ENCODE measurements at regions not wholly inside any gene's neighbourhood (a gene's known extent, or its start where the extent isn't known, plus 50 kb on each side); places are given as distances from the start of the nearest gene placed in this dataset.

DNA sequence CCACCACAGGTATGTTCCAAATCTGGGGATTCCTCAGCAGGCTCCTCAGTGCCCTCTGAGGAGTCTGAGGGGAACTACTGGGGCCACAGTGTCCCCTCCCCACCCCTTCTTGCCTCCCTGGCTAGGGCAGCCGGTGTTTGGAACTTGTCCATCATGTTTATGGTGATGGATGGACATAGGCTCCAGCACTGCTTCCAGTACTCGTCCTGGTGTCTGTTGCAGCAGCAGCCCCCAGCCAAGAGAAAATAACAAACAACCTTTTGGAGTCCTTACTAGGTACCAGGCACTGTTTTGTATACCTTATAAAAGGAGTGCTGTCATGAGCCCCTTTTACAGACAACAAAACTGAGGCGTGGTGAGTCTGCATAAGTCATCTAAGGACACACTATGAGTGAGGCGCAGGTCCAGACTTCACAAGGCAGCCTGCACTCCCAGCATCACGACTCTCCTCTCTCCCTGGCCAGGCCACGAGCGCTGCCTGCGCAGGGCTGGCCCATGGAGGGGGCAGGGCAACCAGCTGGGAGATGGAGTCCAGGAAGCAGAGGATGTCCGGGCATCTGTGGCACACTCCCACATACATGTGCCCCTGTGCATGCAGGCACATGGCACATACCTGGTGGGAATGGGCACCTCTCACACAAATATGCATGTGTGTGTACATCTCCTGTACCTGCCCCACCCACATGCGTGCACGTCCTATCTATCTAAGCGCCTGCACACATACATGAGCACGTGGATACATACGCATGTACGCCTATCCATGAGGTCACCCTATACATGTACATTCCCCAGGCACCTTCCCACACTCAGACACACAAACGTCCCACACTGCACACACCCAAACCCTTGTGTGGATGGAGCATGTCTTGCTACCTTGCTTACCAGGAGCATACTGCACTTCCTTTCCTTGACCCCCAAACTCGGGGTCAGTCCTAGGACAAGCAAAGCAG, 152.7 kb downstream of the VEGFA start:
- H3K4me1 Mint-ChIP-seq (ENCODE audit: low read depth): peaks cover 57% of the 10 kb centered on the region
- no peak overlapping the region for H3K27ac Mint-ChIP-seq
- no peak overlapping the region for H3K4me3 Mint-ChIP-seq
- intact Hi-C loops (cut with micrococcal nuclease): no loop called here
- H3K27me3 Mint-ChIP-seq: peaks cover 46% of the 10 kb centered on the region
- H3K9me3 Mint-ChIP-seq: no peaks in the 10 kb centered on the region
- no peaks in the 10 kb centered on the region for H3K36me3 Mint-ChIP-seq (ENCODE audit: low read depth)

DNA sequence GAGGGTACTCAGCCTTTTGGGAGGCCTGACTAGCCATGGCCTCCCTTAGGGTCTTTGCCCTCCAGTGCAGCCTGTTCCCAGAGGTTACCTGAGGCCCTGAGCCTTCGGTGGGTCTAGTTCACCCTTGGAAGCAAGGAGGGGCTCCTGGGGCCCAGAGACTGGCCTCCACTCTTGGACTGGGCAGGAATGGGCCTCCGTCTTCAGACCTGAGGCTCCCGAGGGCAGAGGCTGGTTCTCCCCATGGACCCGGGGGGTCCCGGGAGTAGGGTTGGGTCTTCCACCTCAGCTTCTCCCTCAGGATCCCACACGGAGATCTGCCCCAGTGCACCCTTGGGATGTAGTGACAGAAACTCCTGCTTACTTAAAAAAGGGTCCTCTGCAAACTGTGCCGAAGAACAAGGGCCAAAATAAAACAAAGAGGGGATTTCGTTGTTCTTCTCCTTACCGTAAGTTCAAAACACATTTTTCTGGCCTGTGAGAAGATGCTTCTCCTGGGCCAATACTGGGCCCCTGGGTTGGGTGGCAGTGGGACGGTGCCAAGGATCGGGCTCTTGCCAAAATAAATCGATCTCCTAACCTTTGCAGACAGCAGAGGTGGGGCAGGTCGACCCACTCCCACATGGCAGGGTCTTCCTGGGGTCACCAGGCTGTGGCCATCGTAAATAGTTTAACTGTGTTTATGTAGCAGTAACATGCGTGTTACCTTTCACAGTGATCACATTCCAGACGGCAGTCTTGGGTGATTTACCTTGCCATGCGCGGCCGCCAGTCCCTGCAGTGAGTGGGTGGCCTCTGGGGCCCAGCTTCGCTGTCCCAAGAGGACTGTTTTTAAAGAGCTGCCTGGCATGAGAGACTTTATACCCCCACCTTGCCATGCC, 151.8 kb downstream of the VEGFA start:
- Mint-ChIP-seq H3K27me3 (peaks cover 40% of the 10 kb centered on the region), H3K4me3 (no peak overlapping the region), H3K36me3 (ENCODE audit: low read depth) (no peaks in the 10 kb centered on the region), H3K9me3 (no peaks in the 10 kb centered on the region), H3K4me1 (ENCODE audit: low read depth) (peaks cover 53% of the 10 kb centered on the region), H3K27ac (no peak overlapping the region)
- intact Hi-C loops (cut with micrococcal nuclease): no loop called here

DNA sequence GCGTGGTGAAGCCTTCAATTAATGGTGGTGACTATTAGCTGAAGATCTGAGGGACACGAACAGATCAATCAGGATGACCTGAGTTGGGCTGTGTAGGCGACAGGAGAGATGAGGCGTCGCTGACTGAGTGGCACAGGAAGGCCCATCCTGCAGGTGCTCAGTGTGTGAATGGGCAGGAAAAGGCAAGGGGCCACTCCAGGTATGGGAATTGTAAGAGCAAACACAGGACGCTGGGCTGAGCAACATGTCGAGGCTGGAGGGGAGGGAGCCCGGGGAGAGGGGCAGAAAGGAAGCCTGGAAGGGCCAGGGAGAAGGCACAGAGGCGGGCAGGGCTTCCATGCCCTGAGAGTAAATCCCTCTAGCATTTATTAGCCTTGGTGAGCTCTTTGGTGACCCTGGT, 151.0 kb downstream of the VEGFA start:
- H3K4me1 Mint-ChIP-seq (ENCODE audit: low read depth): peaks cover 54% of the 10 kb centered on the region
- intact Hi-C loops (cut with micrococcal nuclease): no loop called here
- H3K9me3 Mint-ChIP-seq: no peaks in the 10 kb centered on the region
- no peak overlapping the region for H3K4me3 Mint-ChIP-seq
- no peaks in the 10 kb centered on the region for H3K36me3 Mint-ChIP-seq (ENCODE audit: low read depth)
- peak overlapping the region; percentile 21 for H3K27ac Mint-ChIP-seq
- H3K27me3 Mint-ChIP-seq: peaks cover 33% of the 10 kb centered on the region

DNA sequence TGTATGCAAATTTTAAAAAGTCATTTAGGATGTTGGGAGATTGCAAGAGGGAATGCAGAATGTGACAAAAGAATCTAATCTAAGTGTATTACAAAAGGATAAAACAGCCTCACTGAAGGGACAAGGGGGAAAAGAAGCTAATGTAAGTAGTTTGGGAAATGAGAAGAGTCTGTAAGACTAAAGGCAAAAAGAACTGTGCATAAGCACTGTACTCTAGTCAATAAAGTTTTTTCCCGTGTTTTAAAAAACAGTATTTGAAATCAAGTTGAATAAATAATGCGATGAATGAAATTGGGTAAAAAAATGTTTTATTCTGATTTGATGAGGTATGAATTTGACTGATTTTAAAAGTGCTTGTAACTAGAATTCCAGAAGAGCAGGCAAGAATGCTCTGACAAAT, 149.8 kb downstream of the VEGFA start:
- Mint-ChIP-seq H3K4me1 (ENCODE audit: low read depth) (peaks cover 56% of the 10 kb centered on the region), H3K4me3 (no peak overlapping the region), H3K27ac (no peak overlapping the region), H3K27me3 (peaks cover 27% of the 10 kb centered on the region), H3K9me3 (no peaks in the 10 kb centered on the region), H3K36me3 (ENCODE audit: low read depth) (no peaks in the 10 kb centered on the region)
- intact Hi-C loops (cut with micrococcal nuclease): loop anchor here (5.0 kb wide), 1 partner anchor 37 kb away; no protein-coding TSS in a partner anchor

DNA sequence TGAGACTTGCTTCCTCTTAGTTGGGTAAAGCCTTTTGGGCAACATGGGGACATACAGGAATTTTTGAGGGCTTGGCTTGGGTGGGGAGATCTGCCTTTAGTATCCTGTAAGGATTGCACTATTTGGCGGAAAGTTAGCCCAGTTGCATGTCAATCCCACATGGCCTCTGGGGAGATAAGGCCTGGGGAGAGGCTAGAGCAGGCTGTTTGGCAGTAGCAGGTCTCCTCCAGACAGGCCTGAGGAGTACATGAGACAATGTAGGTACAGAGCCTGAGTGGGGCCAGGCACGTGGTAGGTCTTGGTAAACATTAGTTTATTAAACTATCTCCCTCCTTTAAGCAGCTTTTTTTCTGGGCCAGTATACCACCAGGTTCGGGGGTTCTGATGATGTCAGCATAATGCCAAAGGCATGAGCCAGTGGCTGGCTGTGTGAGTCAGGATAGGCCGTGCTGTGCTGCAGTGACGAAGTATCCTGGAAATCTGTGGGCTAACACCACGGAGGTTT, 147.9 kb downstream of the VEGFA start:
- H3K27me3 Mint-ChIP-seq: peaks cover 25% of the 10 kb centered on the region
- H3K36me3 Mint-ChIP-seq (ENCODE audit: low read depth): no peaks in the 10 kb centered on the region
- intact Hi-C loops (cut with micrococcal nuclease): loop anchor here (5.0 kb wide), 1 partner anchor 36 kb away; no protein-coding TSS in a partner anchor
- peak overlapping the region; percentile 55 for H3K27ac Mint-ChIP-seq
- H3K4me1 Mint-ChIP-seq (ENCODE audit: low read depth): peaks cover 56% of the 10 kb centered on the region
- no peak overlapping the region for H3K4me3 Mint-ChIP-seq
- H3K9me3 Mint-ChIP-seq: no peaks in the 10 kb centered on the region

DNA sequence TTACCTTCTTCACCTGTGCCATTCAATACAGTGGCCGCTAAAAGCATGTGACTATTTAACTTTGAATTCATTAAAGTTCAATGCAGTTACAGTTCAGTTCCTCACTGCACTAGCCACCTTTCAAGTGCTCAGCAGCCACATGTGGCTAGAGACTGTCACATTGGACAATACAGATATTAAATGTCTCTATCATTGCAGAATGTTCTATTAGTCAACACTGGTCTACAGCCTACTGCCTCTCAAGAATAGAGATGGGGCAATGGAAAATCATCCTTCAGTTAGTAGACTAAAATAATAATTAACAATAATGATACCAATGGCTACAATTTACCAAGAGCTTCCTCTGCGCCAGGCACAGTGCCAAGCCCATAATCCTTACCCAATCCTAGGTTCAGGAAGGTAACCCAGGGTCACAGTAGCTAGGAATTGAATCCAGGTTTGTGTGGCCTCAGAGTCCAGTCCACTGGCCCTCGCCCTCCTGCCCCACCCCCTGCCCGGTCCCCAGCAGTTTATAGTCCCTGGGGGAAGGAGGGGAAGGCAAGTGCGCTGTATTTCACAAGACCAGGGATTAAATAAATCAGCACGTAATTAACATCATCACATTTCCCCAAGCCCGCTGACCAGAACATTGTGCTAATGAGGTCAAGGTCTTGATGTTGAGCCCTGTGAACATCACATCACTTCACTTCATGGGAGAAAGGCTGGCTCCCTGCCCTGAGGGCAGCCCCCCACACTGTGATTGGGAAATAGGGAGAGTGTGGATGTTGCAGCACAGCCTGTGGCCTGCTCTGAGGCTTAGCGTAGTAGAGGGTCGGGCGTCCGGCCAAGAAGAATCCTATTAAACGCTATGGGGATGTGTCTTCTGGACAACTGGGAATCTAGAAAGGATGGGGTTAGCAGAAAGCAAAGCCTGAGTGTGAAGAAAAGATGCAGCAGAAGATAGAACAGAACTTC, 147.2 kb downstream of the VEGFA start:
- no peaks in the 10 kb centered on the region for H3K36me3 Mint-ChIP-seq (ENCODE audit: low read depth)
- intact Hi-C loops (cut with micrococcal nuclease): loop anchor here (5.0 kb wide), 1 partner anchor 35 kb away; no protein-coding TSS in a partner anchor
- peaks cover 61% of the 10 kb centered on the region for H3K4me1 Mint-ChIP-seq (ENCODE audit: low read depth)
- H3K9me3 Mint-ChIP-seq: no peaks in the 10 kb centered on the region
- no peak overlapping the region for H3K4me3 Mint-ChIP-seq
- peaks cover 27% of the 10 kb centered on the region for H3K27me3 Mint-ChIP-seq
- H3K27ac Mint-ChIP-seq: peak overlapping the region; percentile 55

DNA sequence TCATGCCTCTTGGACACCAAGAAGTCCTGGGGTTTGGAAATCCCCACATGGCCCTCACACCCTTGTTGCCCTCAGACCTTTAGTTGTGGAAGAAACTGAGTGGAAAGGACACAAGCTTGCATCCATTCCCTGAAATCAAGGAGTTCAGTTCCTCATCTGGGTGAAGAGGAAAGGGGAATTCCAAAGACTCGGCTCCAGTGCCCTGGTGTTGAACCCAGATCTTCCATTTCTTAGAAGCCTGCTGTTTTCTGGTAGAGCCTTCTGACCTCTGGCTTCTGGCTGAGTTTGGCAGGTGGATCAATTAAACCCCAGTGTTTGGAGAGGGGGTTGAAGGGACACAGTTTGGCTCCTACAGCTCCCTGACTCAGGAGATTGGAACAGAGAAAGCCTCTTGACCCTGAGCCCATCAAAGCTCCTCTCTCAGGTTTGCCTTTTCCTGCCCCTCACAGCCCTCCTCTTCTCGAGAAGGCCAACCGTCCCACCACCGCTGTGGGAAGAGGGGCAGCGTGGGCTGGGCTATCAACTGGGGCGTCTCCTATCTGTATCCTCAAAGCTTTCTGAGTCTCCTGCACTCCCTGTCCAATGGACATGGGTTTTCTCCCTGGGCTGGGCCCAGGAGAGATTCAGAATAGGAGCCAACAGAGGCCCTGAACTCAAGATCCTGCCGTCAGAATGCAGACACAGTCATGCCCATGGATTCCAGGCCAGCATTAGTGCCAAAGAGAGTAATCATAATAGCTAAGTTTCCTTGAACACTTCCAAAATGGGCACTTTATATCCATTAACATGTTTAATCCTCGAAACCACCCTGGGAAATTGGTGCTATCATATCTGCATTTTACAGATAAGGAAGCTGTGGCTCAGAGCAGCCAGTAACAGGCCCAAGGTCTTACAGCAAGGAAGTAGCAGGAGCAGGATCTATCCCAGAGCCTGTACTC, 146.2 kb downstream of the VEGFA start:
- H3K27me3 Mint-ChIP-seq: peaks cover 33% of the 10 kb centered on the region
- intact Hi-C loops (cut with micrococcal nuclease): loop anchor here (5.0 kb wide), 1 partner anchor 34 kb away; no protein-coding TSS in a partner anchor
- no peaks in the 10 kb centered on the region for H3K36me3 Mint-ChIP-seq (ENCODE audit: low read depth)
- H3K4me1 Mint-ChIP-seq (ENCODE audit: low read depth): peaks cover 61% of the 10 kb centered on the region
- H3K9me3 Mint-ChIP-seq: no peaks in the 10 kb centered on the region
- peak overlapping the region; percentile 54 for H3K27ac Mint-ChIP-seq
- H3K4me3 Mint-ChIP-seq: no peak overlapping the region

DNA sequence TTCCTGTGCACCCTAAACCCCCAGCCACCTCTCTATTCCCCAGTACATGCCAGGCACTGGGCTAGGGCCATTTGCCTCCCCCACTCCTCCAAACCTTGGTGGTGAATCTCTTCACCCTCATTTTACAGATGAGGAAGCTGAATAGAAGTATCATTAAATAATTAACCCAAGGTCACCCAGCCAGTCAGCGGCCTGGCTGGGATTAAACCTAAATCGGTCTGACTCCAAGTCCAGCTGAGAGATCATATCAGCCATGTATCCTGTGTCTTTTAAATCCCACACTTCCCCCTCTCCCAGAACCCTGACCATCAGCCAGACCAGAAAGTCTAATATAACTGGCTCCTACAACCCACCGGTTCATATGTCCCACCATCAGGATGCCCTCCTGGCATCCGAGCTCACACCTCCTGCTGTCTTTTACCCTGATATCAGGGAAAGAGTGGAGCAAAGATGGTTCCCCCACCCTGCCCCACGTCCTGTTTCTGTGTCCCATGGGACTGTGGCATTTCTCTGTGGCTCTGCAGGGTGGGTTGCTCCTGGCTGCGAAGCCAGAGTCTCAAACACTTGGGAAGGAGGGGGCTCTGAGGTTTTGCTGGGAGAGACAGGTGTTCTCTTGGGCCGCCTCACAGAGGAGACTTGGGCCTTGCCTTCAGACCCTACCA, 145.3 kb downstream of the VEGFA start:
- intact Hi-C loops (cut with micrococcal nuclease): loop anchor here (5.0 kb wide), 1 partner anchor 33 kb away; no protein-coding TSS in a partner anchor
- H3K9me3 Mint-ChIP-seq: no peaks in the 10 kb centered on the region
- peaks cover 67% of the 10 kb centered on the region for H3K4me1 Mint-ChIP-seq (ENCODE audit: low read depth)
- no peak overlapping the region for H3K4me3 Mint-ChIP-seq
- peaks cover 29% of the 10 kb centered on the region for H3K27me3 Mint-ChIP-seq
- H3K27ac Mint-ChIP-seq: peak overlapping the region; percentile 54
- H3K36me3 Mint-ChIP-seq (ENCODE audit: low read depth): no peaks in the 10 kb centered on the region

DNA sequence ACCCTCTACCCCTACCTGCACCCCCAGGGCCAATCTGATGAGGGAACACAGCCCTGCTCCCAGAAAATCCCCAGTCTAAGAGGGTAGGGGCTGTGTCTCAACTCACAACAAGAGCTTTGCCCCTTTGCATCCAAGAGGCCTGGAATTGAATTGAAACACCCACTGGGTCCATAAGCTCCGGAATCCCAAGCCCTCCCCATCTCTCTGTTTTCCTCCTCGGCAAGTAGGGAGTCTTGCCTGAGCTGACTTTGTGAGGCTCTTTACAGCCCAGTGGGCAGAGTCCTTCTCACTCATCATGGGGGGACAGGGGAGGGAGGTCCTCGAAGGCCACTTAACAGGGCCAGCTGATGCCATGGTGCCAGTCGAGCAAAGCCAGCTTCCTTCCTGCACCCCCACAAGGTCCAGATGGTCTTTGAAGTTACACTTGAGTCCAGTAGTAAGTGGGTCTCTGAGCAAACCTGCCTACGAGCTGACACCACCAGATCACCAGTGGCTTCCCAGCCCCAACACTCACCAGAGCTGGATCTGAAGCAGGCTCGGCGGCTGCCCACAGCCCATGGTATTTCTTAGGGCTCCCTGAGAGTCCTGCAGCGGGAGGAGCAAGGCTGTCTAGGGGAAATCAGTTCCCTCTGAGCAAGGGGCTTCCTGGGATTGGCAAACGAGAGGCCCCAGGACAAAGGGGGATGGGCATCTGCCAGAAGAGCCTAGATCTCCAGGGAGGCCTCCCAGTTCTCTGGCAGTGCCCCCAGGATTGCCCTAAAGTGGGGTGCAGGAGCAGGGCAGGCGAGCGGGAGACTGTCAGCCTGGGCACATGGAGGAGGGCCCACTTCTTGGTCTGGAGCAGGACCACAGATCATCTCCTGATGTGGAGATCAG, 144.5 kb downstream of the VEGFA start:
- Mint-ChIP-seq H3K27ac (peak overlapping the region; percentile 54), H3K27me3 (peaks cover 24% of the 10 kb centered on the region), H3K4me3 (no peak overlapping the region), H3K36me3 (ENCODE audit: low read depth) (no peaks in the 10 kb centered on the region), H3K9me3 (no peaks in the 10 kb centered on the region), H3K4me1 (ENCODE audit: low read depth) (peaks cover 67% of the 10 kb centered on the region)
- intact Hi-C loops (cut with micrococcal nuclease): loop anchor here (5.0 kb wide), 1 partner anchor 32 kb away; no protein-coding TSS in a partner anchor

DNA sequence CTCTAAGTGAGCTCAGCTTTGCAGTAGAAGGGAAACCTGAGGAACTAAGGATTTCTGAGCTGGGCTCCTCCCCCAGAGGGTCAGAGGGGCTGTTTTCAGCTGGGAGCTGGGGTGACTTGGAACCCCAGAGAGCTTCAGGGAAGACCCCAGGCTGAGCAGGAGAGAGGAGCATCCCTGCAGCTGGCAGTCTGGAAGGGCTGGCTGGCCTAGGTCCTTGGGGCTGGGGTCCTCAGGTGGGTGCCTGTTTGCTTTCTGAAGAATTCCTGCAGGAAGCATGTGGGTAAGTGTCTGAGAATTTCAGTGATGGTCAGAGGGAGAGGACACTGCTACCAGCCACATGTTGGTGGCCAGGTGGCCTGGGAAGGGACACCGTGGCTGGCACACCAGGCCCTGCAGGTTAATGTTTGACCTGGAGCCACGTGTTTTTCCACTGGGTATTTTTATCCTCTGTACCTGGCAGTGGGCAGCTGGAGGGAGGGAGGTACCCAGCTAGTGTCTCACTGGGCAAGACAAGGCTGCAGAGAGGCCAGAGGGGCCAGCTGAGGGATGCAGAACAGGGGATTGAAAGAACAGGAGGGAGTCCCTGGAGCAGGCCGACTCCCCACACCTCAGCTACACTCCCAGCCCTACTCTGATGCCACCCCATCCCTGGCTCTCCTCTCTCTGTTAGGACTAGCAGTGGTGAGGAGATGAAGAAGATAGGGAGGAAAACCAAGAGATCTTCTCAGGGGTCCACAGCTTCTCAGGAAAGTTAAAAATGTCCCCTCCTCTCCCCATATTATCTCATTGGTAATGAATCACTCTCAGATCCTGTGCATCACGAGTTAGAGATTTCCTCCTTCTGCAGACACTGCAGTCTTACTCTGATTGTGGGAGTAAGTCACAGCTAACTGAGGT, 143.6 kb downstream of the VEGFA start:
- Mint-ChIP-seq H3K27me3 (peaks cover 24% of the 10 kb centered on the region), H3K9me3 (no peaks in the 10 kb centered on the region), H3K4me3 (no peak overlapping the region), H3K27ac (peak overlapping the region; percentile 54), H3K36me3 (ENCODE audit: low read depth) (no peaks in the 10 kb centered on the region), H3K4me1 (ENCODE audit: low read depth) (peaks cover 65% of the 10 kb centered on the region)
- intact Hi-C loops (cut with micrococcal nuclease): no loop called here

Data from dendritic cell treated with granulocyte-macrophage colony-stimulating factor and Interleukin-4, amounts not matched to agents 40 ng/mL and 50 ng/mL, for 4 days (primary cell).